ENCODE measurements at regions not wholly inside any gene's neighbourhood (a gene's known extent, or its start where the extent isn't known, plus 50 kb on each side); places are given as distances from the start of the nearest gene placed in this dataset.

DNA sequence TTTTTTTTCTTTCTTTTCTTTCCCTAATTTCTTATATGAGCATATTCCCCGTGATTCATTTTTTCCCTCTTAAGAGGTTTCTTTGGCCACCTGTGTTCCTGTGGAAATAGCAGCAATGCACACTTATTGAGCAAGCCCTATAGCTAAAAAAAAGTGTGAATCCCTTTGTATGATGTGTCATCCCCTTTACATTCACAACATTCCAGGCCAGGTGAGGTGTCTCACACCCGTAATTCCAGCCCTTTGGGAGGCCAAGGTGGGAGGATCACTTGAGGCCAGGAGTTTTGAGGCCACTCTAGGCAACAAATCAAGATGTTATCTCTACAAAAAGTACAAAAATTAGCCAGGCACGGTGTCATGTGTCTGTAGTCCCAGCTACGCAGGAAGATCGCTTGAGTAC lies 700.4 kb upstream of the TBX3 start:
- ChIA-PET CTCF (no interaction called here), POLR2A (ENCODE audit: unreplicated experiment) (interaction anchor here (0.8 kb wide), 2 partner anchors 330 to 700 kb away, joined by 3 read pairs; partner anchors contain the start of gene TBX3)
- DNase-seq (peak; percentile 50), ATAC-seq (no peak)
- H2AFZ ChIP-seq (ENCODE audit: low read length) = no peak overlapping the region
- H3K4me2 ChIP-seq (ENCODE audit: low read length) = peak overlapping the region; percentile 58
- no peaks in the 10 kb centered on the region for H3K27me3 ChIP-seq (ENCODE audit: low read length)
- no peaks in the 10 kb centered on the region for H3K36me3 ChIP-seq (ENCODE audit: low read depth, low read length)
- peak overlapping the region; percentile 79 for H3K27ac ChIP-seq (ENCODE audit: low read length)
- no peaks in the 10 kb centered on the region for H3K79me2 ChIP-seq (ENCODE audit: low read length)
- H3K4me1 ChIP-seq (ENCODE audit: insufficient read depth, low read length) = peaks cover 23% of the 10 kb centered on the region
- H3K9me3 ChIP-seq (ENCODE audit: low read length) = no peaks in the 10 kb centered on the region
- no peaks in the 10 kb centered on the region for H4K20me1 ChIP-seq (ENCODE audit: low read length)
- H3F3A ChIP-seq (ENCODE audit: low read length, unreplicated experiment) = peaks cover 6% of the 10 kb centered on the region
- 0 out of 2 replicates have a peak overlapping the region, but pooled peaks have one; percentile 15 for H3K9ac ChIP-seq (ENCODE audit: low read length)
- no peak overlapping the region for H3K4me3 ChIP-seq (ENCODE audit: low read length)
- BruUV-seq (replicated peaks) = no TSS peak
- H3K9me2 ChIP-seq (replicated peaks; ENCODE audit: low read length) = no peaks in the 10 kb centered on the region
- TF ChIP-seq EZH2 (IDR thresholded peaks at IDR 0.05; ENCODE audit: low read length, unreplicated experiment) = no peak
- TF ChIP-seq, protein P1, sequence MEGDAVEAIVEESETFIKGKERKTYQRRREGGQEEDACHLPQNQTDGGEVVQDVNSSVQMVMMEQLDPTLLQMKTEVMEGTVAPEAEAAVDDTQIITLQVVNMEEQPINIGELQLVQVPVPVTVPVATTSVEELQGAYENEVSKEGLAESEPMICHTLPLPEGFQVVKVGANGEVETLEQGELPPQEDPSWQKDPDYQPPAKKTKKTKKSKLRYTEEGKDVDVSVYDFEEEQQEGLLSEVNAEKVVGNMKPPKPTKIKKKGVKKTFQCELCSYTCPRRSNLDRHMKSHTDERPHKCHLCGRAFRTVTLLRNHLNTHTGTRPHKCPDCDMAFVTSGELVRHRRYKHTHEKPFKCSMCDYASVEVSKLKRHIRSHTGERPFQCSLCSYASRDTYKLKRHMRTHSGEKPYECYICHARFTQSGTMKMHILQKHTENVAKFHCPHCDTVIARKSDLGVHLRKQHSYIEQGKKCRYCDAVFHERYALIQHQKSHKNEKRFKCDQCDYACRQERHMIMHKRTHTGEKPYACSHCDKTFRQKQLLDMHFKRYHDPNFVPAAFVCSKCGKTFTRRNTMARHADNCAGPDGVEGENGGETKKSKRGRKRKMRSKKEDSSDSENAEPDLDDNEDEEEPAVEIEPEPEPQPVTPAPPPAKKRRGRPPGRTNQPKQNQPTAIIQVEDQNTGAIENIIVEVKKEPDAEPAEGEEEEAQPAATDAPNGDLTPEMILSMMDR (conservative IDR thresholded peaks at IDR 0.05; ENCODE audit: low read depth, low read length) = no peak
- no peak for TF ChIP-seq EZH2phosphoT487 (IDR thresholded peaks at IDR 0.05; ENCODE audit: borderline replicate concordance, low read length)
- intact Hi-C loops (cut with micrococcal nuclease) = no loop called here

DNA sequence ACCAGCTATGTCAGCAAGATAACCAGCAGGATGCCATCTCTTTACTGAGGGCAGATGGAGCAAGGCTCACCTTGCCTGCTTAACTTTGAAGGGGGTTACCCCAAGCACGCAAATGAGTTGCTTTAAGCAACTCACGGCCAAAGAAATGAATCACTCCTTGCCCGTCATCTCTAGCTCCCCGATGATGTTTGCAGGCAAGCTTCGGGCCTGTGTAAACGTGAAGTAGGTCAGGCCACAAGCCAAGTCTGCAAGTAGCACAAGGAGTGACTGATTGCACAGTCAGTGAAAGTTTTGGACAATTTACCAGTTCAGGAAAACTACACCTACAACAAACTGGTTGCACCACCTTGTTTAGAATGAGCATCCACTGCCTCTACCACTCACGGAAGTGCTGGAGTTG lies 699.7 kb upstream of the TBX3 start:
- Histone ChIP-seq H3F3A (ENCODE audit: low read length, unreplicated experiment) (peaks cover 6% of the 10 kb centered on the region), H4K20me1 (ENCODE audit: low read length) (no peaks in the 10 kb centered on the region), H3K27ac (ENCODE audit: low read length) (peak overlapping the region; percentile 79), H3K36me3 (ENCODE audit: low read depth, low read length) (no peaks in the 10 kb centered on the region), H3K4me2 (ENCODE audit: low read length) (peak overlapping the region; percentile 58), H3K4me1 (ENCODE audit: insufficient read depth, low read length) (peaks cover 23% of the 10 kb centered on the region), H3K9me2 (replicated peaks; ENCODE audit: low read length) (no peaks in the 10 kb centered on the region), H3K27me3 (ENCODE audit: low read length) (no peaks in the 10 kb centered on the region), H3K4me3 (ENCODE audit: low read length) (no peak overlapping the region), H3K79me2 (ENCODE audit: low read length) (no peaks in the 10 kb centered on the region), H3K9ac (ENCODE audit: low read length) (peak overlapping the region; percentile 18; the same call in 1 of the 2 replicates), H3K9me3 (ENCODE audit: low read length) (no peaks in the 10 kb centered on the region), H2AFZ (ENCODE audit: low read length) (peak overlapping the region; percentile 14; the same call in 1 of the 2 replicates)
- ChIA-PET CTCF (no interaction called here), POLR2A (ENCODE audit: unreplicated experiment) (interaction anchor here (0.7 to 0.8 kb wide), 2 partner anchors 699 to 718 kb away, joined by 3 read pairs; partner anchors contain the start of gene TBX3)
- TF ChIP-seq EZH2 (IDR thresholded peaks at IDR 0.05; ENCODE audit: low read length, unreplicated experiment) (no peak), EZH2phosphoT487 (IDR thresholded peaks at IDR 0.05; ENCODE audit: borderline replicate concordance, low read length) (no peak)
- TF ChIP-seq, protein P1 (conservative IDR thresholded peaks at IDR 0.05; ENCODE audit: low read depth, low read length) = no peak
- intact Hi-C loops (cut with micrococcal nuclease) = no loop called here
- DNase-seq (peak; percentile 97), ATAC-seq (peak; percentile 95)
- BruUV-seq (replicated peaks) = no TSS peak

DNA sequence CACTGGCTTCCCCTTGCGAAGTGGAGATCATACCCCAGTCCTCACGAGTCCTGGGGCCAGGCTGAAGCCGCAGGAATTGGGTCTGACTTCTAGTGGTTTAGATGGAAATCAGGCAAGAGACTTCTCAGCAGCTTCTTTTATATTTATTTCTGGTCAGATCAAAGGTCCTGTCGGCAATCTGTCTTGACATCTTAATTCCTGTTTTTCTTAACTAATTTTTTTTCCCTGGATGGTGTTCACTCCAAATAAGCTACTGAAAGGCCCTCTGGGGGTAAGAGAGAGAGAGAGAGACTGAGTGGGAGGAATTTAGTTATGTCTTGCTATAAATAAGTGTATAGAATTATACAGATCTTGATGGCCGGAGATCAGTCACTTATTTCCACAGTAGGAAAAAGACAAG lies 698.7 kb upstream of the TBX3 start:
- peaks cover 6% of the 10 kb centered on the region for H3F3A ChIP-seq (ENCODE audit: low read length, unreplicated experiment)

More for the DNA sequence above, 698.7 kb upstream of the TBX3 start:
- Histone ChIP-seq H4K20me1 (ENCODE audit: low read length) (no peaks in the 10 kb centered on the region), H3K4me3 (ENCODE audit: low read length) (no peak overlapping the region), H3K79me2 (ENCODE audit: low read length) (no peaks in the 10 kb centered on the region), H3K9me3 (ENCODE audit: low read length) (no peaks in the 10 kb centered on the region), H3K9me2 (replicated peaks; ENCODE audit: low read length) (no peaks in the 10 kb centered on the region), H3K4me2 (ENCODE audit: low read length) (no peak overlapping the region), H3K27ac (ENCODE audit: low read length) (no peak overlapping the region), H3K4me1 (ENCODE audit: insufficient read depth, low read length) (peaks cover 28% of the 10 kb centered on the region), H3K9ac (ENCODE audit: low read length) (no peak overlapping the region), H2AFZ (ENCODE audit: low read length) (no peak overlapping the region), H3K36me3 (ENCODE audit: low read depth, low read length) (no peaks in the 10 kb centered on the region), H3K27me3 (ENCODE audit: low read length) (no peaks in the 10 kb centered on the region)
- no peak for TF ChIP-seq EZH2phosphoT487 (IDR thresholded peaks at IDR 0.05; ENCODE audit: borderline replicate concordance, low read length)
- no peak for TF ChIP-seq EZH2 (IDR thresholded peaks at IDR 0.05; ENCODE audit: low read length, unreplicated experiment)
- TF ChIP-seq, protein P1 (conservative IDR thresholded peaks at IDR 0.05; ENCODE audit: low read depth, low read length) = no peak
- DNase-seq = no peak
- ATAC-seq = no peak
- ChIA-PET CTCF (interaction anchor here (0.6 kb wide), 1 partner anchor 390 kb away, joined by 3 read pairs; no protein-coding TSS in a partner anchor), POLR2A (ENCODE audit: unreplicated experiment) (no interaction called here)
- BruUV-seq (replicated peaks) = no TSS peak
- intact Hi-C loops (cut with micrococcal nuclease) = no loop called here
